GM18505 (cell line): ENCODE measurements at regions not wholly inside any gene's neighbourhood (a gene's known extent, or its start where the extent isn't known, plus 50 kb on each side); places are given as distances from the start of the nearest gene placed in this dataset.

ENCODE experiments used
- ATAC-seq: cut with Tn5 transposase; IDR thresholded peaks from one replicate; pipeline ENCODE4 v1.9.1; 2021; ENCODE audit not compliant: unreplicated experiment
- POLR2A ChIP-seq: IDR thresholded peaks from 4 replicates; pipeline ENCODE4 v1.6.1; 2011; ENCODE audit warnings: borderline replicate concordance; ENCODE audit not compliant: insufficient read depth, insufficient read length; ENCODE audit errors: extremely low read depth

DNA sequence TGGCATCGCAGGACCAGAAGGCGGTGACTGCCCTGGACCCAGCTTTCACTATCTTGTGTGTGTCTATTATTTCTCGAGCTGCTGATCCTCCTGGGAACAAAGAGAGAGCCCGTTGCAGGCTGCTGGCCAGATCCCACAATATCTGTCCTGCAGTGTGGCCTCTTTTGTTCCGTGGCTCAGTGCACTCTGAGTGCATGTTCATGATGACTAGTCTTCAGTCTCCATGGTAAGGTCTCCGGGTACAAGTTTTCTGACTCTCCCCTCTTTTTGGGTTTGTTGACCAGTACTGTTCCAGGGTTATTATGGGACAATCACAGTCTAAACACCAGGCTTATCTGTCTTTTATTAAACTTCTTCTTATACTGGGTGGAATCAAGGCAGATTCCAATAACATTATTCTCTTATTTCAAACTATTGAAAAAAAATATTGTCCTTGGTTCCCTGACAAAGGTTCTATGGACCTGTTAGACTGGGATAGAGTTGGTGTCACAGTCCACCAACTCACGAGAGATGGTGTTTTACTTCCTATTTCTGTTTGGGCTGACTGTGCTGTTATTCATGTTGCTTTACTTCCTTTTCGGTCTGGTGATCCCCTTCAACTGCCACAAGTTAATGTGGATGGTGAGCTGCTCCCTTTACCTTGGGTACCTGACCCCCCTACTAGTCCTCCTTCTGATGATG, 192.9 kb upstream of the ALG10B start:
- TF ChIP-seq POLR2A, result no peak
- no peak for ATAC-seq

DNA sequence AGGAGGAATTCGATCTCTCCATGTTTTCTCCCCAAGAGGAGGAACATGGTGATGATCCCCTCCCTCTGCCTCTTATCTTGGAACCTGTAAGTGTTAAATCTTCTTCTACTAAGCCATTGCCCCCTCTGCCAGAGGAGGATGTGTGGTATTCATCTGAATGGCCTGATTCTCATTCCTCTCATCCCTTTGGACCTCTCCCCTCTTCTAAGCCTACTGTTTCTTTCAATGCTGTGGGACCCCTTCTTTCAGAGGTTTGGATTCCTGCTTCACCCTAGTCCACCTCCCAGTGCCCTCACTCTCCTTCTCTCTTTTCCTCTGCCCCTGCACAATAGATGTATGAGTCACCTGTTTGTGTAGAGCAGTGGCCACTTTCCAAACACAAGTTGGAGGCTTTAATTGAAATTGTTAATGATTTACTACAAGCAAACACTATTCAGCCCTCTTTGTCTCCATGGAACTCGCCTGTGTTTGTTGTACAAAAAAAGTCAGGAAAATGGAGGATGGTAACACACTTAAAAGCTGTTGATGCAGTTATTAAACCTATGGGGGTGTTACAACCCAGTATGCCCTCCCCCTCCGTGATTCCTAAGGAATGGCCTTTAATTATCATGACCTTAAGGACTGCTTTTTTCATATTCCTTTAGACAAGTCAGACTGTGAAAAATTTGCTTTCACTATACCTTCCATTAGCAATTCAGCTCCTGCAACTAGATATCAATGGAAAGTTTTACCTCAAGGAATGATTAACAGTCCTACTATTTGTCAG, 192.1 kb upstream of the ALG10B start:
- ATAC-seq, result no peak
- TF ChIP-seq POLR2A, result no peak

DNA sequence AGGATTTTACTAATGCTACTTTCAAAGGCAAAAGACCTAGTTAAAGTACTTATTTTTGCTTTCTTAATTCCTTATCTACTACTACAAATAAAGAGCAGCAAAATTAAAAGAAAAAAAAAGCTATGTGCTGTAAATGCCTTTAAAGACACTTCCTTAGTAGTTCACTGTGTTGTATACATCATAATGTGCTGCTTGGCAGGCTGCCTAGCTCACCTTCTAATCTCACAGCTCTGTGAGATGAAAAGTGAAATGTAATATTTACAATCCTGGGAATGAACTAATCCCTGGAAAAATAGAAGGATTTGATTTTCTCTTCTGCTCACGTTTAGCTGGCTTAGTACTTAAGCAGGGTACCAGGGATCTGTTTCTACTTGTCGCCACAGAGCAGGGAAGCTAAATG, 184.4 kb upstream of the ALG10B start:
- ATAC-seq, result no peak
- TF ChIP-seq POLR2A, result no peak

DNA sequence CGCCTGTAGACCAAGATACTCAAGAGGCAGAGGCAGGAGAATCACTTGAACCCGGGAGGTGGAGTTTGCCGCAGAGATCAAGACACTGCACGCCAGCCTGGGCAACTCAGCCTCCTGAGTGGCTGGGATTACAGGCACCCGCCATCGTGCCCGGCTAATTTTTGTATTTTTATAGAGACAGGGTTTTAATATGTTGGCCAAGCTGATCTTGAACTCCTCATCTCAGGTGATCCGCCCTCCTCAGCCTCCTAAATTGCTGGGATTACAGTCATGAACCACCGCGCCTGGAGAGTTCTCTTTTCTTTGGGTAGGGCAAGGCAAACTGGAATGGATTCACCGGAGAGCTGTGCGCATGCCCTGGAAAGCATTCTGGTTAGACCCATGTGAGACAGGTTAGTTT, 179.3 kb upstream of the ALG10B start:
- no peak for ATAC-seq
- no peak for TF ChIP-seq POLR2A

DNA sequence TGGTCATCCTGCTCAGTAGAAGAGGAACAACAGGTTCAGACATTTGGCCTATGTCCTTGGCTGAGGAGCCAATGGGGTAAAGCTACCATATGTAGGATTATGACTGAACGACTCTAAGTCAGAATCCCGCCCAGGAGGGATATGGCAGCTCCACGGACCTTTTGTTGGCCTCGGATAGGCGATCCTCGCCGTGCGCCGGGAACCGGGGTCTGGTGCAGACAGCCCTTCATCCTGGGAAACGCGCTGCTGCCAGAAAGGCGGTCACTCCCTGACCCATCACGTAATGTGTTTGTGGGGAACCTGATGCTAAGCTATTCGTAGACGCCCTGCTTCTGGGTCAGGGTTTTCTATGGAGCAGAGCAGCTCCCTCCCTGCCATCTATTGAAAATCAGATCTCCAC, 178.9 kb upstream of the ALG10B start:
- no peak for TF ChIP-seq POLR2A
- ATAC-seq, result no peak

DNA sequence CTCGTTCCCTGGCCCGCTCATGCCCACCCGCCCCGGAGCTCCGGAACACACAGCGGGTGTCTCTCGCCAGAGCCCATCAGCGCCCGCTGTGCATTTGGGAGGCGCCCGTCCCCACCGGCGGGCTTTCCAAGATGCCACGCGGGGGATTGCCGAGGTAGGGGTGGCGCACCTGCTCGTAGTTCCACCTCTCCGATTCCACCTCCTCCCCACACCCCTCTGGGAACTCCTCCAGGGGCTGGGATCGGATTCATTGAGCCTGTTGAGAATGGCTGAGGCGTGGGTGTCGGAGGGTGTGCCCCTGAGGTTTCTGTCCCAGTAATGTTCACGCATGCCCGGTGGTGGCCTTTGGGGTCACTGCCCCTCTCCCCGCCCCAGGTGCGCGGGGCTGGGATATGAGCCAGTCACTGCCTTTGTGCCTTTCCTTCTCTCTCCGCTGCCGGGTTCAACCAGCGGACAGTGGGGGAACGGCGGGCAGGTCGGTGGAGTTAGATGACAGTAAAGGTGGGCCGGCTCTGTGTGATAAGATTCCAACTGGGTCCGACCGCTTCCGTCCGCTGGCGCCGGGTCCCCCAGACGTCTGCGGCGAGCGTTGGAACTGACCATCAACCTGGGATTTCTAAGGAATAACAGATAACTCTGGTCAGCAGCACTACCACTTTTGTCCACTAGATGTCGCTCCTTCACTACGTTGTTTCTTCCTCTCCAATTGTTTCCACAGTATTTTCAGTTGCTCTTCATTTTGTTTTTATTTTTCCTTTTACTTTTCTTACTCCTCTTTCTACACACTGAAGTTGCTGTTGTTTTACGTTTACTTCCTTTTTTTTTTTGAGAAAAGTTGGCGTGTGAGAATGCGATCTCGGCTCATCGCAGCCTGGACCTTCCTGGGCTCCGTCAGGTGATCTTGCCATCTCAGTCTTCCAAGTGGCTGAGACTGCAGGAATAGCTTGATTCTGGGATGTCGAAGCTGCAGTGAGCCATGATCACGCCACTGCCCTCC, 178.1 kb upstream of the ALG10B start:
- TF ChIP-seq POLR2A, result no peak
- peak; percentile 79 for ATAC-seq

DNA sequence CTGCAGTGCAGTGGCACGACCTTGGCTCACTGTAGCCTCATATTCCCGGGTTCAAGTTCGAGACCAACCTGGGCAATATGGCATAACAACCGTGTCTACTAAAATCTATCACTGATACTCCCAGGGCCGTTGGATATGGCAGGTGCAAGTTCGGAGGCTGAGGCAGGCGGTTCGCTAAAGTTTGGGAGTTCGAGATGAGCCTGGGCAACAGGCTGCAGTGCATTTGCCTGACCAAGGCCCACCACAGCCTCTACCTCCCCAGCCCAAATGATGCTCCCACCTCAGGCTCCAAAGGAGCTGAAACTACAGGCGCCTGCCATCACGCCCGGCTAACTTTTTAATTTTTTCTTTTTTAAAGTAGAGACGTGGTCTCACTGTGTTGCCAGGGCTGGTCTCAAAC, 177.1 kb upstream of the ALG10B start:
- ATAC-seq, result no peak
- no peak for TF ChIP-seq POLR2A

DNA sequence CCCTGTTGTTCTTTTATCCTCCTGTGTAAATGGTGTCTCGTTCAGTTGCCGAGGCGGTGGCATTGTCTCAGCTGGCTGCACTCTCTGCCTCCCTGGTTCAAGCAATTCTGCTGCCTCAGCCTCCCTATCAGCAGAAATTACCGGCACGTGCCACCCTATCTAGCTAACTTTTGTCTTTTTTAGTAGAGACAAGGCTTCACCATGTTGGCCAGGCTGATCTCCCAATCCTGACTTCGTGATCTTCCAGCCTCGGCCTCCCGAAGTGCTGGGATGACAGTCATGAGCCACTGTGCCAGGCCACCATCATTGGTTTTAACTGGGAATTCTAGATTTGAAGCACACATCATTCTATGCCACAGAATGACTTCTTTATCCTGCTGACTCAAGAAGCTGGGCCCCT, 175.3 kb upstream of the ALG10B start:
- no peak for ATAC-seq
- TF ChIP-seq POLR2A, result no peak

DNA sequence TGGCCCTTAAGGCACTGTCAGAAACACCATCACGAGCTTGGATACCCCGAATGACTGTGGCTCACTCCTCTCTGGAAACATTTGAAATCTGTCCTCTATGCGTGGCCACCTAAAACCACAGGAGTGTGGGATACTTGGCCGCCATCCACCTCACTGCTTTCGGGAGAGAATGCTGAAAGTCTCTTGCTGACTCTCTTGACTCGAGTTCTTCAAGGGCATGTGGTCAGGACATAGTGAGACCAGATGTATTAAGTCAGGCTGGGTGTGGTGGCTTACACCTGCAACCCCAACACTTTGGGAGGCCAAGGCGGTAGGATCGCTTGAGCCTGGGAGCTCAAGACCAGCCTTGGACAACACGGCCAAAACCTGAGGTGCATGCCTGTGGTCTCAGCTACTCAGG, 174.7 kb upstream of the ALG10B start:
- no peak for ATAC-seq
- TF ChIP-seq POLR2A, result no peak

DNA sequence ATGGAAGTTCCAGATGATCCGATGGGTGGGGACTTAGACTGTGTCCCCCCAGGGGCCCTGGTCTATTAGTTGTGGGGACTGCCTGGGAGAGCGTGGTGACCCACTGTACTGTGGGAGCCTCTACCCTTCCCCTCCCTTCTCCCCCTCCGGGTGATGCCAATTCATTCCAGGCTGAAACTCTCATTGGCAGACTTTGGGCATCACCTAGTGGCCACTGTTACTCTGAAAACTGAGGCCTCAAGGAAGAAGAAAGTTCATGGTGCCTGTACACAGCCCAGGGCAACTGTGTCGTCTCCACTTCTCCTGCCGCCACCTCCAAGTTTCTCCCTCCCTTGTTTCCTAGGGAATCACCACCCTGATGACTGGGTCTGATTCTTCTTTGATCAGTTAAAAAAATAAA, 173.6 kb upstream of the ALG10B start:
- ATAC-seq, result no peak
- TF ChIP-seq POLR2A, result no peak

DNA sequence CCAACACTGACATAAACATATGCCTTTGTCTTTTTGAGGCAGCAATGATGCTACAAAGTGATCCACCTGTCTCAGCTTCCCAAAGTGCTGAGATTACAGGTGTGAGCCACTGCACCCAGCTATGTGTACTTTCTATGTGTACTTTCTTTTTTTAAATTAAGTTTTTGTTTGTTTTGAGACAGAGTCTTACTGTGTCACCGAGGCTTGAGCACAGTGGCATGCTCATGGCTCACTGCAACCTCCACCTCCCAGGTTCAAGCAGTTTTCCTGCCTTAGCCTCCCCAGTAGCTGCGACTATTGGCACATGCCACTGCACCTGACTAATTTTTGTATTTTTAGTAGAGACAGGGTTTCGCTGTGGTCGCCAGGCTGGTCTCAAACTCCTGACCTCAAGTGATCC, 172.5 kb upstream of the ALG10B start:
- TF ChIP-seq POLR2A, result no peak
- no peak for ATAC-seq

DNA sequence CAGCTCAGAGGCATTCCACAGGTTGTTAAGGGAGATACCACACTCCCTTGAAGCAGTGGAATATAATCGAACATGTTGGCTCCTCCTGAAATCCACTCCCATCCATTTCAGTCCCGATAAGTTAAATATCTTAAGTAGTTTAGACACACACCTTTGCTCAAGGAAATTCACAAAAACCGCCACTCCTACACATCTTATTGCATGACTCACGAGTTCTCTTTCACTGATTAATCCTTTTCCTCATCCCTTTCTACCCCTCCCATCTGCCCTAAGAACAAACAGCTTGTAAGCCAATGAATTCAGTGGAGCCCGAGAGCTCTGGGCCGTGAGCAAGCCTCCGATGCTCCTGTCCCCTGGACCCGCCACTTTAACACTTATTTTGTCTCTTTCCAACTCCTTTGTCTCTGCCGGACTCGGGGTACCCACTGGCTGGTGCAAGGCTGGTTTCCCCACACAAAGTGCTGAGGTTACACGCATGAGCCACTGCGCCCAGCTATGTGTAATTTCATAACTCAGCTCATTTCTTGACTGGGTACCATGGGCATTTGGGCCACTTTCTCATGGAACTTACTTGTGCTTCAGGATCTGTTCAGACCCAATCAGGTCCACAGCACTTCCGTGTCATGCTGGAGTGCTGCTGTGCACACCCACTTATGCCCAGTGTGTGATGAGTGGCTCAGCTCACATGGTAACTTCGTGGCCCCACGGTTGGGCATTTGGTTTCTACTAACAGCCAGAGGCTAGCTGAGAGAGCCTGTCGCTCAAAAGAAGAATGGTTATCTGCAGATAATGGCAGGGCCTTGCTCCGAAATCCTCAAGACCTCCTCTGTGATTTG, 171.8 kb upstream of the ALG10B start:
- no peak for ATAC-seq
- no peak for TF ChIP-seq POLR2A
